Ammon's horn (tissue), 1 donor: ENCODE measurements at regions not wholly inside any gene's neighbourhood (a gene's known extent, or its start where the extent isn't known, plus 50 kb on each side); places are given as distances from the start of the nearest gene placed in this dataset.
"Not testable (repeated sequence)": the region's sequence is repeated elsewhere in the genome, so short reads cannot be mapped to it uniquely, and the experiment has no call there.

Source experiments
- DNase-seq: peaks from one replicate; pipeline ENCODE4 v3.0.0-alpha.2; 2016; ENCODE audit warnings: low spot score

GRCh38 chr13:18238586-18238985, 943.0 kb downstream of the TUBA3C start:
- DNase-seq: not testable (repeated sequence)

- DNase-seq: no peak
Measured at GRCh38 chr13:18236528-18236815, 945.2 kb downstream of the TUBA3C start.

GRCh38 chr13:18235756-18236527, 945.7 kb downstream of the TUBA3C start:
- DNase-seq: no peak

GRCh38 chr13:18235172-18235571, 946.5 kb downstream of the TUBA3C start:
- no peak for DNase-seq

GRCh38 chr13:18234451-18234850, 947.2 kb downstream of the TUBA3C start:
- not testable (repeated sequence) for DNase-seq

GRCh38 chr13:18233783-18234299, 947.8 kb downstream of the TUBA3C start:
- no peak for DNase-seq

GRCh38 chr13:18232994-18233782, 948.4 kb downstream of the TUBA3C start:
- no peak for DNase-seq

- no peak for DNase-seq
Measured at GRCh38 chr13:18232298-18232993, 949.2 kb downstream of the TUBA3C start.

GRCh38 chr13:18224411-18224810, 957.2 kb downstream of the TUBA3C start:
- not testable (repeated sequence) for DNase-seq

- not testable (repeated sequence) for DNase-seq
Measured at GRCh38 chr13:18214689-18215088, 966.9 kb downstream of the TUBA3C start.

GRCh38 chr13:18213511-18213910, 968.1 kb downstream of the TUBA3C start:
- DNase-seq: not testable (repeated sequence)

GRCh38 chr13:18212873-18213272, 968.8 kb downstream of the TUBA3C start:
- DNase-seq: peak; percentile 22

- DNase-seq: peak; percentile 4
Measured at GRCh38 chr13:18211752-18212560, 969.7 kb downstream of the TUBA3C start.

- not testable (repeated sequence) for DNase-seq
Measured at GRCh38 chr13:18204614-18205178, 976.9 kb downstream of the TUBA3C start.

GRCh38 chr13:18195365-18195678, 986.3 kb downstream of the TUBA3C start:
- DNase-seq: not testable (repeated sequence)

GRCh38 chr13:18194631-18195364, 986.8 kb downstream of the TUBA3C start:
- not testable (repeated sequence) for DNase-seq

GRCh38 chr13:18194104-18194503, 987.5 kb downstream of the TUBA3C start:
- not testable (repeated sequence) for DNase-seq
